ENCODE measurements at regions not wholly inside any gene's neighbourhood (a gene's known extent, or its start where the extent isn't known, plus 50 kb on each side); places are given as distances from the start of the nearest gene placed in this dataset.
A peak's percentile ranks its signal among the peaks of the same experiment; 100 is the strongest.

GRCh38 chr2:40844353-40845277 lies 392.7 kb upstream of the SLC8A1 start:
- Histone ChIP-seq H3K27ac (ENCODE audit: low read depth, low read length) (no peak overlapping the region), H3K9ac (ENCODE audit: low read depth, low read length) (no peak overlapping the region)

DNA sequence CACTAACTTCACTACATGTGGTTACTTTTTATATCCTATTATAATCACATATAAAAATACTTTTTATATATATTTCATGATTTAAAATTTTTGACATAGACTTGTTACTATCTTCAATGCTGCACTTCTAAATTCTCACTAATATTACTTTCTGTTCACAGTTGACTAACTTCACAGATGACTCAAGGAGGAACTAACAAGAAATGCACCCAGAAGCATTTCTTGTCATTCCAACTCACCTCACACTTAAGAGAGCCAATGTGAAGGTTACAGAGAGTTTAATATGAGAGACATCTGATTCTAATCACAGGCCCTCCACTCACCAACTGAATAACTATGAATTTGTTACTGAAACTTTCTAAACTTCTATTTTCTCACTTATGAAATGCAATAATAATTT lies 399.8 kb upstream of the SLC8A1 start:
- Histone ChIP-seq H3K36me3 (ENCODE audit: insufficient read depth, low read length) (no peaks in the 10 kb centered on the region), H3K4me1 (ENCODE audit: insufficient read depth, low read length) (no peaks in the 10 kb centered on the region), H3K9ac (ENCODE audit: low read depth, low read length) (no peak overlapping the region), H3K4me3 (ENCODE audit: low read length) (no peak overlapping the region), H3K9me3 (ENCODE audit: insufficient read depth, low read depth, low read length) (no peaks in the 10 kb centered on the region), H3K27me3 (ENCODE audit: insufficient read depth, low read length) (no peaks in the 10 kb centered on the region), H3K27ac (ENCODE audit: low read depth, low read length) (no peak overlapping the region)

More at GRCh38 chr2:40844353-40845277, 392.7 kb upstream of the SLC8A1 start:
- H3K4me3 ChIP-seq (ENCODE audit: low read length) = no peak overlapping the region
- no peaks in the 10 kb centered on the region for H3K27me3 ChIP-seq (ENCODE audit: insufficient read depth, low read length)
- no peaks in the 10 kb centered on the region for H3K36me3 ChIP-seq (ENCODE audit: insufficient read depth, low read length)
- no peaks in the 10 kb centered on the region; the same call in 1 of the 2 replicates for H3K4me1 ChIP-seq (ENCODE audit: insufficient read depth, low read length)
- WGBS = 80% methylated on average over 7 of the region's 8 CpGs
- H3K9me3 ChIP-seq (ENCODE audit: insufficient read depth, low read depth, low read length) = no peaks in the 10 kb centered on the region

DNA sequence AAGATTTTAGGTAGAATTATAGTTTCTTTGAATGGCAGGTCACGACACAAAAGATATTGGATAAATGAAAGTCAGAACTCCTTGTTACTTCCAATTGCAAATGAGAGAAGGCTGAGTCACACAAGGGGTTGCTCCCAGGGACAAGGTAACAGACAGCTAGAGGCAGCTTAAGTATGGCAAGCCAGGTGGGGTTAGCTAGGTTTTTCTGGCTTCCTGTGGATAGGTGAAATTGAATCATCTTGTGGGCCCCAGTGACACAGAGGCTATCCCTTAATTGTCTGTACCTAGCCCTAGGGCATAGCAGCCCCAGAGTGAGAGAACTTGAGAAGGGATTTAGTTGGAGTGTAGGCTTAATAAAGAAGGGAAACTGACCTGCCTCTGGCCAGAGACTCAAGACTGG lies 407.7 kb upstream of the SLC8A1 start:
- Histone ChIP-seq H3K27me3 (ENCODE audit: insufficient read depth, low read length) (no peaks in the 10 kb centered on the region), H3K4me3 (ENCODE audit: low read length) (no peak overlapping the region), H3K27ac (ENCODE audit: low read depth, low read length) (no peak overlapping the region), H3K9ac (ENCODE audit: low read depth, low read length) (no peak overlapping the region), H3K9me3 (ENCODE audit: insufficient read depth, low read depth, low read length) (no peaks in the 10 kb centered on the region), H3K36me3 (ENCODE audit: insufficient read depth, low read length) (no peaks in the 10 kb centered on the region), H3K4me1 (ENCODE audit: insufficient read depth, low read length) (peaks cover 10% of the 10 kb centered on the region)
- WGBS = 76% methylated on average over 1 of the region's 1 CpG

DNA sequence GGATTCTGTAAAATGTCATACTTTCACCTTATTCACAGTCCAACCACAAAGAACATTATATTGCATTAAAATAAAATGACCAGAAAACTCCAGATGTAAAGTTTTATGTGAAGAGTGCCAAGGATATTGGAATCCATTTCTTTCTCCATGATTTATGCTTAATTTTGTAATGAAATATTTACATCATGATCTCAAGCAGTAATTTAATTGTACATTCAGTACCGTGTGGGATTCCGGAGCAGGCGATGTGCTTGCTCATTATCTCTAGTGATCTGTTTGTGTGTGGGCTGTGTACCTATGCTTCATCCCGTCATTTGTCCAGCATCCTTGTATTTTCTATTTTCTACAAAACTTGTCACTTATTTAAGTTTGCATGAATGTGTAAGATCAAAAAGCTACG lies 415.9 kb upstream of the SLC8A1 start:
- no peak overlapping the region for H3K9ac ChIP-seq (ENCODE audit: low read depth, low read length)
- H3K27ac ChIP-seq (ENCODE audit: low read depth, low read length) = no peak overlapping the region
- WGBS = 95% methylated on average over 4 of the region's 5 CpGs
- H3K27me3 ChIP-seq (ENCODE audit: insufficient read depth, low read length) = no peaks in the 10 kb centered on the region
- no peak overlapping the region for H3K4me3 ChIP-seq (ENCODE audit: low read length)
- no peaks in the 10 kb centered on the region for H3K4me1 ChIP-seq (ENCODE audit: insufficient read depth, low read length)
- no peaks in the 10 kb centered on the region for H3K9me3 ChIP-seq (ENCODE audit: insufficient read depth, low read depth, low read length)
- H3K36me3 ChIP-seq (ENCODE audit: insufficient read depth, low read length) = no peaks in the 10 kb centered on the region

DNA sequence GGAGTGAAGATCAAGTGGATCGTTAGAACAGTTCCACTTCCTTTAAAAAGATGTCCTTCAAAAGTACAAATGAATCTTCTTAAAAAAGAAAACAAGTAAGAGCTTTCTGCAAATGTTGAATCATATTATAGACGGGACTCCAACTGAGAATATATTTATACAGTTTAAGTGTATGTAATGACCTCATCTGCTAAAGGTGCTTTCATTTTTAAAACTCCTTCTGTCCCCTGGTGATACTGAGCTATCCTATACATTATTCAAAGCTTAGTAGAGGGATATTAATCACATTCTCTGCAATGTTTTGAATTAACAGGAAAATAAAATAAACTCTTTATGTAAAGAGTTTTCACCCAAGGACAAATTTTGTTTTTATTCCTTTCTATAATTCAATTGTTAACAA lies 420.7 kb upstream of the SLC8A1 start:
- no peaks in the 10 kb centered on the region for H3K27me3 ChIP-seq (ENCODE audit: insufficient read depth, low read length)
- no peaks in the 10 kb centered on the region for H3K9me3 ChIP-seq (ENCODE audit: insufficient read depth, low read depth, low read length)
- H3K4me3 ChIP-seq (ENCODE audit: low read length) = no peak overlapping the region
- no peak overlapping the region for H3K27ac ChIP-seq (ENCODE audit: low read depth, low read length)
- H3K9ac ChIP-seq (ENCODE audit: low read depth, low read length) = no peak overlapping the region
- no peaks in the 10 kb centered on the region for H3K36me3 ChIP-seq (ENCODE audit: insufficient read depth, low read length)
- 100% methylated on average over 1 of the region's 2 CpGs for WGBS
- no peaks in the 10 kb centered on the region for H3K4me1 ChIP-seq (ENCODE audit: insufficient read depth, low read length)

DNA sequence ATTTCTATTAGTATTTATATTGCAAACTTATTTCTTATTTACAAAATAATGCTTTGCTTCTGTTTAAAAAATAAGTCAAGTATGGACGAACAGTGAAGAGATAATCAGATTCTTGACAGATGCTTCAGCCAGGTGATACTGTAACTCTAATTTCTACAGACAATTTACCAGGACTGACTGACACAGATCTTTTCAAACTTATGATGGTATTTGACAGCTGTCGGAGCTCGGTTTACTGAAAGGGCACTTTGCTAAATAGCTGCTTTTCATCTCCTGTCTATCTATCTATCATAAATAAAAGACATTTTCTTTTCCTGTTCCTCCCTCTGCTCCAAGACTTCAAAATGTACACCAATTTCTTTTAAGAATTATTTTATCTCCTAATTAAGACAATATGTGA lies 422.5 kb upstream of the SLC8A1 start:
- Histone ChIP-seq H3K4me1 (ENCODE audit: insufficient read depth, low read length) (no peaks in the 10 kb centered on the region), H3K27me3 (ENCODE audit: insufficient read depth, low read length) (no peaks in the 10 kb centered on the region), H3K9ac (ENCODE audit: low read depth, low read length) (no peak overlapping the region), H3K9me3 (ENCODE audit: insufficient read depth, low read depth, low read length) (no peaks in the 10 kb centered on the region), H3K4me3 (ENCODE audit: low read length) (no peak overlapping the region), H3K27ac (ENCODE audit: low read depth, low read length) (no peak overlapping the region), H3K36me3 (ENCODE audit: insufficient read depth, low read length) (no peaks in the 10 kb centered on the region)
- WGBS = 92% methylated on average over 3 of the region's 3 CpGs

GRCh38 chr2:40877734-40878288 lies 425.9 kb upstream of the SLC8A1 start:
- no peak overlapping the region for H3K27ac ChIP-seq (ENCODE audit: low read depth, low read length)
- no peaks in the 10 kb centered on the region for H3K36me3 ChIP-seq (ENCODE audit: insufficient read depth, low read length)
- H3K4me3 ChIP-seq (ENCODE audit: low read length) = no peak overlapping the region
- H3K4me1 ChIP-seq (ENCODE audit: insufficient read depth, low read length) = no peaks in the 10 kb centered on the region
- H3K9me3 ChIP-seq (ENCODE audit: insufficient read depth, low read depth, low read length) = no peaks in the 10 kb centered on the region
- H3K27me3 ChIP-seq (ENCODE audit: insufficient read depth, low read length) = no peaks in the 10 kb centered on the region
- H3K9ac ChIP-seq (ENCODE audit: low read depth, low read length) = no peak overlapping the region

DNA sequence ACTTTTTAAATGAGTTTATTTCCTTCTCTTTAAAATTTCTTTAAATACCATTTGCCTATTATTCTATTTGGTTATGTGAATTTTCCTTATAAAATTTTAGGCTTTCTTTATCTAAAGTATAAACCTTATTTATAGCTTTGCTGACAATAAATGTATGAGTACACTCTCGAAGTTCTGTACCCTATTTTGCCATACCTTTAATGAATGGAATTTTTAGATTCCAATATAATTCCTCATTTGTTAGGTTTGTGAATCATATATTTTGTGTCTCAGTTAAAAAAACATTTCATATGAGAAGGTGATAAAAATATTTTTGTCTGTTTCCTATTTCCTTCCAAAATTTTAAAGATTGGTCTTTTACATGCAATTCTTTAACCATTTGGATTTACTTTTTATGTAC lies 427.4 kb upstream of the SLC8A1 start:
- H3K27me3 ChIP-seq (ENCODE audit: insufficient read depth, low read length) = no peaks in the 10 kb centered on the region
- no CpG with 5 or more reads among the region's 1 CpG for WGBS
- no peaks in the 10 kb centered on the region for H3K4me1 ChIP-seq (ENCODE audit: insufficient read depth, low read length)
- H3K36me3 ChIP-seq (ENCODE audit: insufficient read depth, low read length) = no peaks in the 10 kb centered on the region
- no peaks in the 10 kb centered on the region for H3K9me3 ChIP-seq (ENCODE audit: insufficient read depth, low read depth, low read length)
- no peak overlapping the region for H3K4me3 ChIP-seq (ENCODE audit: low read length)
- H3K27ac ChIP-seq (ENCODE audit: low read depth, low read length) = no peak overlapping the region
- H3K9ac ChIP-seq (ENCODE audit: low read depth, low read length) = no peak overlapping the region

GRCh38 chr2:40886100-40886499 lies 434.2 kb upstream of the SLC8A1 start:
- Histone ChIP-seq H3K27me3 (ENCODE audit: insufficient read depth, low read length) (no peaks in the 10 kb centered on the region), H3K27ac (ENCODE audit: low read depth, low read length) (no peak overlapping the region), H3K36me3 (ENCODE audit: insufficient read depth, low read length) (no peaks in the 10 kb centered on the region), H3K4me3 (ENCODE audit: low read length) (no peak overlapping the region), H3K9ac (ENCODE audit: low read depth, low read length) (no peak overlapping the region), H3K4me1 (ENCODE audit: insufficient read depth, low read length) (no peaks in the 10 kb centered on the region), H3K9me3 (ENCODE audit: insufficient read depth, low read depth, low read length) (peaks cover 19% of the 10 kb centered on the region)
- no CpG with 5 or more reads among the region's 1 CpG for WGBS

GRCh38 chr2:40886655-40887054 lies 434.8 kb upstream of the SLC8A1 start:
- Histone ChIP-seq H3K36me3 (ENCODE audit: insufficient read depth, low read length) (no peaks in the 10 kb centered on the region), H3K4me1 (ENCODE audit: insufficient read depth, low read length) (no peaks in the 10 kb centered on the region), H3K27ac (ENCODE audit: low read depth, low read length) (peak overlapping the region; percentile 48; the same call in 1 of the 2 replicates), H3K4me3 (ENCODE audit: low read length) (no peak overlapping the region), H3K9ac (ENCODE audit: low read depth, low read length) (no peak overlapping the region), H3K27me3 (ENCODE audit: insufficient read depth, low read length) (no peaks in the 10 kb centered on the region), H3K9me3 (ENCODE audit: insufficient read depth, low read depth, low read length) (peaks cover 19% of the 10 kb centered on the region)
- WGBS = no CpG with 5 or more reads among the region's 1 CpG

DNA sequence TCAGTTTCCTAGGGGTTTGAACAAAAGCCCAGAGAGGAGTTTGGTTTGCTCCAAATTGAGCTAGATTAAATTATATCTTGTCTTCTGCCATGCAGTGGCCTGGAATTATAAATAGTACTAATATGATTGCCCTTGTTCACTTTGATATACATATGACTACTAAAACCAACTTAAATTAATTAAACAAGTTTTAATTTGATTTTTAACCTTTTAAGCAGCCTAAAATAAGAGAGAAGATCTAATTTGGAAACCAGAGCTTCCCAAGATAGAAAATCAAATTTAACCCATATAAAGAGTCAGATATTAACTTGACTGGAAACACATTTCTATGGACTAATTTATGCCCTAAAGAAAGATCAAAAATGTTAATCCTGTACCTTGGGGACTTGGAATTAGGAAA lies 444.5 kb upstream of the SLC8A1 start:
- no peaks in the 10 kb centered on the region for H3K36me3 ChIP-seq (ENCODE audit: insufficient read depth, low read length)
- H3K27ac ChIP-seq (ENCODE audit: low read depth, low read length) = no peak overlapping the region
- no peak overlapping the region for H3K4me3 ChIP-seq (ENCODE audit: low read length)
- no peak overlapping the region for H3K9ac ChIP-seq (ENCODE audit: low read depth, low read length)
- no peaks in the 10 kb centered on the region for H3K27me3 ChIP-seq (ENCODE audit: insufficient read depth, low read length)
- no peaks in the 10 kb centered on the region for H3K9me3 ChIP-seq (ENCODE audit: insufficient read depth, low read depth, low read length)
- no peaks in the 10 kb centered on the region for H3K4me1 ChIP-seq (ENCODE audit: insufficient read depth, low read length)

Measured in HUES64 (cell line).